NCI-H2227 treated with DMSO at 0.1 percent for 48 hours (cell line): ENCODE measurements at regions not wholly inside any gene's neighbourhood (a gene's known extent, or its start where the extent isn't known, plus 50 kb on each side); places are given as distances from the start of the nearest gene placed in this dataset.
"Not testable (repeated sequence)": the region's sequence is repeated elsewhere in the genome, so short reads cannot be mapped to it uniquely, and the experiment has no call there.

Experiments used
- DNase-seq: peaks from one replicate; lab custom pipeline; 2025; lab: John Stamatoyannopoulos, UW

GRCh38 chr3:125645616-125646015 is 50.3 kb upstream of the OSBPL11 start:
- DNase-seq, result no peak

GRCh38 chr3:125646581-125646980 is 51.3 kb upstream of the OSBPL11 start:
- DNase-seq, result no peak

- no peak for DNase-seq
These were observed 52.2 kb upstream of the OSBPL11 start for GRCh38 chr3:125647318-125648014.

GRCh38 chr3:125651244-125651643 is 55.9 kb upstream of the OSBPL11 start:
- DNase-seq, result no peak

GRCh38 chr3:125652349-125652748 is 57.1 kb upstream of the OSBPL11 start:
- no peak for DNase-seq

- DNase-seq, result no peak
These were observed 59.2 kb upstream of the OSBPL11 start for GRCh38 chr3:125654526-125654925.

- DNase-seq, result no peak
These were observed 67.4 kb upstream of the OSBPL11 start for GRCh38 chr3:125662675-125663074.

GRCh38 chr3:125670352-125670751 is 75.1 kb upstream of the OSBPL11 start:
- DNase-seq, result no peak

GRCh38 chr3:125670945-125671344 is 75.6 kb upstream of the OSBPL11 start:
- DNase-seq, result no peak

- no peak for DNase-seq
These were observed 76.4 kb upstream of the OSBPL11 start for GRCh38 chr3:125671461-125672243.

- no peak for DNase-seq
These were observed 80.5 kb upstream of the OSBPL11 start for GRCh38 chr3:125675791-125676190.

- no peak for DNase-seq
These were observed 84.0 kb upstream of the OSBPL11 start for GRCh38 chr3:125679258-125679657.

GRCh38 chr3:125681146-125681545 is 85.8 kb upstream of the OSBPL11 start:
- DNase-seq, result no peak

GRCh38 chr3:125681906-125682305 is 86.6 kb upstream of the OSBPL11 start:
- DNase-seq, result not testable (repeated sequence)

GRCh38 chr3:125682610-125683009 is 87.3 kb upstream of the OSBPL11 start:
- DNase-seq, result not testable (repeated sequence)

- DNase-seq, result no peak
These were observed 88.0 kb upstream of the OSBPL11 start for GRCh38 chr3:125683067-125683829.

- DNase-seq, result no peak
These were observed 88.9 kb upstream of the OSBPL11 start for GRCh38 chr3:125684199-125684598.

- not testable (repeated sequence) for DNase-seq
These were observed 90.4 kb upstream of the OSBPL11 start for GRCh38 chr3:125685741-125686140.

- no peak for DNase-seq
These were observed 97.1 kb upstream of the OSBPL11 start for GRCh38 chr3:125692361-125692760.

GRCh38 chr3:125693887-125694286 is 98.6 kb upstream of the OSBPL11 start:
- DNase-seq, result no peak

- peak; percentile 29 for DNase-seq
These were observed 99.5 kb upstream of the OSBPL11 start for GRCh38 chr3:125694761-125695294.

GRCh38 chr3:125695688-125696087 is 100.4 kb upstream of the OSBPL11 start:
- DNase-seq, result no peak
